ENCODE measurements at regions not wholly inside any gene's neighbourhood (a gene's known extent, or its start where the extent isn't known, plus 50 kb on each side); places are given as distances from the start of the nearest gene placed in this dataset.
A peak's percentile ranks its signal among the peaks of the same experiment; 100 is the strongest.

- Mint-ChIP-seq H3K4me1 (peaks cover 24% of the 10 kb centered on the region), H3K36me3 (no peaks in the 10 kb centered on the region), H3K27me3 (ENCODE audit: low read depth in 3 of 3) (peaks cover 0 to 6% (median 0%) of the 10 kb centered on the region in 3 donors), H3K9me3 (peaks cover 0 to 9% (median 3%) of the 10 kb centered on the region in 7 donors), H3K27ac (no peak overlapping the region), H3K4me3 (no peak overlapping the region)
- intact Hi-C loops (cut with micrococcal nuclease), result no loop called here
- H3K4me3 ChIP-seq (replicated peaks in 1 of 3; ENCODE audit: low read depth in 2 of 3, low read length in 3 of 3), result no peak overlapping the region
- H3K79me2 ChIP-seq (ENCODE audit: insufficient read depth, low read length), result no peaks in the 10 kb centered on the region
- no peak overlapping the region for H3K27ac ChIP-seq (ENCODE audit: low read depth in 1 of 2, low read length in 2 of 2)
- peaks cover 0 to 4% of the 10 kb centered on the region in 2 donors for H3K9me3 ChIP-seq (replicated peaks in 1 of 2; ENCODE audit: control insufficient read depth in 1 of 2, insufficient read depth in 1 of 2, low read length in 2 of 2)
- TF ChIP-seq CTCF (IDR thresholded peaks at IDR 0.05), result no peak
- no peak overlapping the region for H3K4me2 ChIP-seq (replicated peaks; ENCODE audit: extremely low read depth, low read length, poor library complexity, severe bottlenecking)
- no peak overlapping the region for H3K9ac ChIP-seq (ENCODE audit: insufficient read depth, low read length, poor library complexity, severe bottlenecking)
- no peak for DNase-seq
- H4K20me1 ChIP-seq (ENCODE audit: insufficient read depth, low read length), result no peaks in the 10 kb centered on the region
- WGBS (ENCODE audit: insufficient coverage), result 98% methylated on average over 5 of the region's 5 CpGs
- no peaks in the 10 kb centered on the region for H3K27me3 ChIP-seq (ENCODE audit: control insufficient read depth in 2 of 2, insufficient read depth in 2 of 2, low read length in 2 of 2)
- H3K4me1 ChIP-seq (ENCODE audit: control insufficient read depth in 1 of 2, insufficient read depth in 2 of 2, low read length in 2 of 2), result peaks cover 4% of the 10 kb centered on the region in 2 donors
- H3K36me3 ChIP-seq (replicated peaks in 1 of 2; ENCODE audit: control insufficient read depth in 1 of 2, insufficient read depth in 2 of 2, low read length in 2 of 2), result no peaks in the 10 kb centered on the region
- no peak overlapping the region for H2AFZ ChIP-seq (ENCODE audit: insufficient read depth, low read depth, low read length, poor library complexity, severe bottlenecking)
Observed at GRCh38 chr3:72539856-72540255, 308.4 kb downstream of the SHQ1 start.

GRCh38 chr3:72538070-72538745, 310.0 kb downstream of the SHQ1 start:
- peaks cover 0 to 9% (median 3%) of the 10 kb centered on the region in 7 donors for H3K9me3 Mint-ChIP-seq
- Histone ChIP-seq H3K27ac (ENCODE audit: low read depth in 1 of 2, low read length in 2 of 2) (no peak overlapping the region), H3K4me1 (ENCODE audit: control insufficient read depth in 1 of 2, insufficient read depth in 2 of 2, low read length in 2 of 2) (peaks cover 5 to 10% of the 10 kb centered on the region in 2 donors), H3K4me2 (replicated peaks; ENCODE audit: extremely low read depth, low read length, poor library complexity, severe bottlenecking) (no peak overlapping the region), H3K9ac (ENCODE audit: insufficient read depth, low read length, poor library complexity, severe bottlenecking) (no peak overlapping the region), H4K20me1 (ENCODE audit: insufficient read depth, low read length) (no peaks in the 10 kb centered on the region), H3K9me3 (replicated peaks in 1 of 2; ENCODE audit: control insufficient read depth in 1 of 2, insufficient read depth in 1 of 2, low read length in 2 of 2) (peaks cover 0 to 4% of the 10 kb centered on the region in 2 donors), H3K36me3 (replicated peaks in 1 of 2; ENCODE audit: control insufficient read depth in 1 of 2, insufficient read depth in 2 of 2, low read length in 2 of 2) (no peaks in the 10 kb centered on the region), H3K4me3 (replicated peaks in 1 of 3; ENCODE audit: low read depth in 2 of 3, low read length in 3 of 3) (no peak overlapping the region), H3K27me3 (ENCODE audit: control insufficient read depth in 2 of 2, insufficient read depth in 2 of 2, low read length in 2 of 2) (no peaks in the 10 kb centered on the region), H2AFZ (ENCODE audit: insufficient read depth, low read depth, low read length, poor library complexity, severe bottlenecking) (no peak overlapping the region), H3K79me2 (ENCODE audit: insufficient read depth, low read length) (no peaks in the 10 kb centered on the region)
- whole genome bisulfite sequencing (ENCODE audit: insufficient coverage), result 68% methylated on average over 4 of the region's 6 CpGs
- H3K36me3 Mint-ChIP-seq, result peaks cover 0 to 7% of the 10 kb centered on the region in 2 donors
- peaks cover 0 to 6% (median 4%) of the 10 kb centered on the region in 3 donors for H3K27me3 Mint-ChIP-seq (ENCODE audit: low read depth in 3 of 3)
- no peak overlapping the region for H3K4me3 Mint-ChIP-seq
- DNase-seq, result peak in 2 of 3 donors; percentile 27 to 50
- H3K27ac Mint-ChIP-seq, result peak overlapping the region in 1 of 7 donors; percentile 41
- peaks cover 30% of the 10 kb centered on the region for H3K4me1 Mint-ChIP-seq
- no peak for TF ChIP-seq CTCF (IDR thresholded peaks at IDR 0.05)
- intact Hi-C loops (cut with micrococcal nuclease), result no loop called here
